HG03442 (cell line): ENCODE measurements at regions not wholly inside any gene's neighbourhood (a gene's known extent, or its start where the extent isn't known, plus 50 kb on each side); places are given as distances from the start of the nearest gene placed in this dataset.
"Not testable (repeated sequence)": the region's sequence is repeated elsewhere in the genome, so short reads cannot be mapped to it uniquely, and the experiment has no call there.

Source experiments
- ATAC-seq: cut with Tn5 transposase; IDR thresholded peaks from one replicate; pipeline ENCODE4 v1.9.1; 2021; ENCODE audit warnings: mild to moderate bottlenecking, moderate library complexity; ENCODE audit not compliant: unreplicated experiment

GRCh38 chr3:71927505-71928066, 142.6 kb upstream of the PROK2 start:
- ATAC-seq, result no peak

DNA sequence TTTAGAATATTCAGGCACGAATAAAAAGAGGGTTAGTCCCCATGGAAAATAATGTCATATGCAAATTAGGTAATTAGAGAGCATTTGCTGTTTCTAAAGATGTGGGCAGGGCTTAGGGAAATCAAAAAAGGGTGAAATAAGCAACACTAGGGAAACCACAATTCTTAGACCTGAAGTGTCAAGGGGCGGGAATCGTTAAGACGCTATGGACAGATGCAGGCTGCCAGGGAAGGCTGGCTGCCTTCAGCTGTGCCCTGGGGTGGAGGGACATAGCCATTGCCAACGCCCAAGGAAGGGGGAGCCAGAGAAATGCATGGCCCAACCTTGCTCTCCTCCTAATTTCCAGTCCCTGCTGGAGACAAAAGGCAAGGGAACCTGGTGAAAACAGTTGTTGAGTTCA, 141.7 kb upstream of the PROK2 start:
- ATAC-seq, result no peak

DNA sequence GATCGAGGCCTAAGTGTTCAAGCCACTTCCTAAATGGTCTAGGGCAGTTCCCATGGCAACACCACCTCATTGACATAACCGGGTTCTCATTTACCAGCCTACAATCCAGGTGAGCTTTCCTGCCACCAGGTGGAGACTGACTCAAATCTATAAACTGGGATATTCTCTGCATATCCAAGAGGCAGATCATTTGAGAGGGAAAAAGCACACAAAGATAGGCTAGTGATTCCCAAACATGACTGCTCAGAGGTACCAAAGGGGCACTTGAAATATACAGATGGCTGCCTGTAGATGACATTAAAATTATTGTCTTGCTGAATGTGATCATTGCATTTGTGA, 141.3 kb upstream of the PROK2 start:
- no peak for ATAC-seq

DNA sequence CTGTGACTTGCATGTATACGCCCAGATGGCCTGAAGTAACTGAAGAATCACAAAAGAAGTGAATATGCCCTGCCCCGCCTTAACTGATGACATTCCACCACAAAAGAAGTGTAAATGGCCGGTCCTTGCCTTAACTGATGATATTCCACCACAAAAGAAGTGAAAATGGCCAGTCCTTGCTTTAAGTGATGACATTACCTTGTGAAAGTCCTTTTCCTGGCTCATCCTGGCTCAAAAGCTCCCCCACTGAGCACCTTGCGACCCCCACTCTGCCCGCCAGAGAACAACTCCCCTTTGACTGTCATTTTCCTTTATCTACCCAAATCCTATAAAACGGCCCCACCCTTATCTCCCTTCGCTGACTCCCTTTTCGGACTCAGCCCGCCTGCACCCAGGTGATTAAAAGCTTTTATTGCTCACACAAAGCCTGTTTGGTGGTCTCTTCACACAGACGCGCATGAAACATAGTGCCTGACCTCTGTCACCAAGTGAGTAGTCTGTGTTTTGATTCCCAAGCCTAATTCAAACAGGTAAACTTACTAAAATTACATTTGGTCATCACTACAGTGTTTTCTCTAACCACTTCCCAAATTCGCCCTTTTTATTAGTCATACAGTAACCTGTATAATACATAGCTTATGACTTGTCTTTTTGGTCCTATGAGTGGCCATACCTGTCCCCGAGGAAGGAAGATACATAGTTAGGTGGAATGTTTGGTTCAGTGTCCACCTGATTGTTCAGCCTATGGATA, 140.7 kb upstream of the PROK2 start:
- not testable (repeated sequence) for ATAC-seq

DNA sequence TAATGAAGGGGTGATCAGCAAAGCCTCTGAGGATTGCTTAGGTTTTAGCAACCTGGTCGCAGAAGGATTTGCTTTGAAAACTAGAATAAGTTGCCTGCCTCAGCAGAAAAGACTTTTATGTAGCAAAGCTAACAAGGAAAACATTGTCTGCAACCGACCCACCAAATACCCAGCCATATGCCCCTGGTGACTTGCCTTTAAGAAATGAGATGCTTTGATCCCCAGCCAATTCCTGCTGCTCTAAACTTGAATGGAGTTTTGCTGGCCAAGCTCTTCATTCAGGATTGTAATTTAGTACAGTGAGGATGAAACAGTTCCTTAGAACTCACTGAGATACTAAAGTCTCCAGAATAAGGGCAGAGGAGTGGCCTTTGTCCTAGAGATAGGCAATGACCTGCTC, 139.8 kb upstream of the PROK2 start:
- ATAC-seq, result no peak

- no peak for ATAC-seq
Observed at GRCh38 chr3:71921036-71921435, 136.1 kb upstream of the PROK2 start.

GRCh38 chr3:71919572-71919971, 134.6 kb upstream of the PROK2 start:
- no peak for ATAC-seq

DNA sequence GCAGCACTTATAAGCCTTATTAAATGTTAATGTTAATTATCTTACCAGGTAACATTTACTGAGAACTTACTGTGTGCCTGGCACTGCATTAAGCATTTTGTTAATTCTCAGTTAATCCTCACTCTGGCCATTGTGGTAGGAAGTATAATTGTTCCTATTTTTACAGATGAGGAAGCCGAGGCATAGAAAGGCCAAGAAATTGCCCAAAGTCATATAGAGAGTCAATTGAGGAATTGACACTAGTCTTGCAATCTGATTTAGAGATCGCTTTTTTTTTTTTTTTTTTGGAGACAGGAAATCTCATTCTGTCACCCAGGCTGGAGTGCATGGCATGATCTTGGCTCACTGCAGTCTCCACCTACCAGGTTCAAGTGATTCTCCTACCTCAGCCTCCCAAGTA, 132.6 kb upstream of the PROK2 start:
- no peak for ATAC-seq

GRCh38 chr3:71916747-71917369, 131.9 kb upstream of the PROK2 start:
- ATAC-seq, result no peak

- no peak for ATAC-seq
Observed at GRCh38 chr3:71912839-71913495, 128.0 kb upstream of the PROK2 start.

DNA sequence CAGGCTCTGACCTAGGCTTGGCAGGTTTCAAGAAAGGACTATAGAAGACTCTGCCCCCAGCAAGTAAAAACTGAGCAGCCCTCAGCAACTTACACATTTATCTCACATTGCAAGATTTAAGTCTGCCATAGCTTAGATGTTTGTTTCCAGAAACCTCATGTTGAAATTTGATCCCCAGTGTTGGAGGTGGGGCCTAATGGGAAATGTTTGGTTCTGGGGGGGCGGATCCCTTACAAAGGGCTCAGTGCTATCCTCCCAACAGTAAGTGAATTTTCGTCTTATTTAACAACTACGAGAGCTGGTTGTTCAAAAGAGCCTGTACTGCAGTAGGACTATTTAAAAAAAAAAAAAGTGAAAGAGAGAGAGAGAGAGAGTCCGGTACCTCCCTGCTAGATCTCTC, 125.2 kb upstream of the PROK2 start:
- no peak for ATAC-seq

GRCh38 chr3:71907996-71908395, 123.0 kb upstream of the PROK2 start:
- no peak for ATAC-seq

GRCh38 chr3:71906976-71907375, 122.0 kb upstream of the PROK2 start:
- ATAC-seq, result no peak

GRCh38 chr3:71905426-71905825, 120.5 kb upstream of the PROK2 start:
- peak; percentile 87 for ATAC-seq

- no peak for ATAC-seq
Observed at GRCh38 chr3:71903936-71904335, 119.0 kb upstream of the PROK2 start.

DNA sequence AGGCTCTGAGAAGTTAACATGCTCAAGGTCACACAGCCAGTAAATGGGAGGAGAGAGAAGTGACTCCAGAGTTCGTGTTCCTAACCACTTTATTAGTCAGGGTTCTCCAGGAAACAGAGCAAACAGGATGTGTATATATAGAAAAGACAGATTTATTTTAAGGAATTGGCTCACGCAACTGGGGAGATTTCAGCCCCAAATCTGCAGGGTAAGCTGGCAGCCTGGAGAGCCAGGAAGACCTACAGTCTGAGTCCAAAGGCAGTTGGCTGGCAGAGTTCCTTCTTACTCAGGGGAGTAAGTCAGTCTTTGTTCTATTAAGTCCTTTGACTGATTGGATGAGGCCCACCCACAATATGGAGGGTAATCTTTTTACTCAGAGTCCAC, 118.2 kb upstream of the PROK2 start:
- no peak for ATAC-seq

- ATAC-seq, result no peak
Observed at GRCh38 chr3:71902258-71903111, 117.5 kb upstream of the PROK2 start.

DNA sequence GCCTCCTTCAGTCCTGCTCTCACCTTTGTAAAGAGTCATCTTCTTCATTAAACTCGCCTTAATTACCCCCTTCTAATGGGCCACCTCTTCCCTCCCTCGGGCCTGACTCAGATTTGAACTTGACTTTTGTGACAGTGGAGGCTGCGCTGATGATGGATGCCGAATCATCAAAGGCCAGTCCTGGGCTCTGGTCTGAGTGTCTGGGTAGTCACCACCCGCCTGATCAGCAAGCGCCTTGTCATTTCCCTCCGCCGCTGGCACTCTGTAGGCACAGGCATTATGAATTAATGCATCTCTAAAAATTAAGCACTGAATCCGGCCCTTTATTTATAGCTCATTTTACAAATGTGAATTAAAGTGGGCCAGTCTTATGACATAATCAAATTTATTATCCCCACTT, 116.7 kb upstream of the PROK2 start:
- no peak for ATAC-seq

GRCh38 chr3:71900057-71900456, 115.1 kb upstream of the PROK2 start:
- no peak for ATAC-seq

DNA sequence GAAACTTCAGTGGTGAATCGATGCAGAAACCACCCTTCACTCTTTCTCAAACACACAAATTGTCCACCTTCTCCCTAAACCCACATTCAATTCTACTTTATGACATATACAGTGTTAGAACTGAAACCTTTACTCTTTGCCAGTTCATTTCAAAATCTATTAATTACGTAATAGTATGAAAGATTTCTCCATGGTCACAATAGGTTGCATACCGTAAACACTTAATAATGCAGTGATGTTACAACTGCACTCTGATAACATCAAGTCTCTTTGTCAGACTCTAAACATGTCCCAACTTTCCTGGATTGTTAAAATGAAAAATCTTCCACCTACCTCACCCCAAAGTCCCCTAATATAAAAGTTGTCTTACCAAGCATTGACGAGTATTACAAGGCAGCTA, 111.8 kb upstream of the PROK2 start:
- ATAC-seq, result no peak
